SK-N-SH (cell line): ENCODE measurements at regions not wholly inside any gene's neighbourhood (a gene's known extent, or its start where the extent isn't known, plus 50 kb on each side); places are given as distances from the start of the nearest gene placed in this dataset.
"Not testable (repeated sequence)": the region's sequence is repeated elsewhere in the genome, so short reads cannot be mapped to it uniquely, and the experiment has no call there.

ENCODE experiments used
- CTCF ChIA-PET: fragments of 300-600, 350-600 bp; formaldehyde crosslinking; extraction: SDS; loops from one replicate; lab custom pipeline; 2021; lab: Yijun Ruan, JAX
- POLR2A ChIA-PET: fragments of 350-600 bp; sonication (Branson Sonifier 250); formaldehyde crosslinking; extraction: SDS; loops from one replicate; lab custom pipeline; 2020; ENCODE audit warnings: antibody characterized with exemption, inconsistent platforms; lab: Yijun Ruan, JAX
- DNase-seq: peaks from one replicate; pipeline ENCODE4 v3.0.0; 2012
- H2AFZ ChIP-seq: fragments of 200-600 bp; sonication (generic); 2 replicates; pipeline ENCODE4 v1.8.1; 2016; ENCODE audit warnings: antibody characterized with exemption, mild to moderate bottlenecking, low read depth
- H3F3A ChIP-seq: fragments of 200-600 bp; sonication (generic); replicated peaks from 2 replicates; pipeline ENCODE3; 2016; ENCODE audit warnings: antibody characterized with exemption, mild to moderate bottlenecking; ENCODE audit not compliant: insufficient read depth
- H3K27ac ChIP-seq, 2 experiments: fragments of 200-500 bp in 1 of 2; fragments of 200-600 bp in 1 of 2; sonication (Bioruptor generic) in 1 of 2; sonication (generic), shearing (Covaris generic) in 1 of 2; 2 replicates each; pipeline versions ENCODE4 v1.5.1 to v1.6.1; 2014 to 2016; ENCODE audit warnings: low read depth in 2 of 2, inconsistent platforms in 1 of 2, low read length in 1 of 2, mild to moderate bottlenecking in 1 of 2, mixed read lengths in 1 of 2
- H3K27me3 ChIP-seq: fragments of 200-600 bp; sonication (generic), shearing (Covaris generic); 2 replicates; pipeline ENCODE4 v1.6.1; 2016; ENCODE audit warnings: mixed run types; ENCODE audit not compliant: insufficient read depth
- H3K36me3 ChIP-seq, 2 experiments: fragments of 200-500 bp in 1 of 2; fragments of 200-600 bp in 1 of 2; sonication (Bioruptor generic) in 1 of 2; sonication (generic) in 1 of 2; replicated peaks in 1 of 2; 2 replicates each; pipeline versions ENCODE3 to v1.5.1; 2014 to 2016; ENCODE audit warnings: low read length in 1 of 2, mild to moderate bottlenecking in 1 of 2; ENCODE audit not compliant: insufficient read depth in 2 of 2, control insufficient read depth in 1 of 2
- H3K4me1 ChIP-seq, 2 experiments: fragments of 200-500 bp in 1 of 2; fragments of 200-600 bp in 1 of 2; sonication (Bioruptor generic) in 1 of 2; sonication (generic), shearing (Covaris generic) in 1 of 2; 2 replicates each; pipeline versions ENCODE4 v1.5.1 to v1.6.1; 2014 to 2016; ENCODE audit warnings: low read depth in 1 of 2, low read length in 1 of 2, mixed run types in 1 of 2; ENCODE audit not compliant: insufficient read depth in 2 of 2, control insufficient read depth in 1 of 2
- H3K4me2 ChIP-seq: fragments of 200-600 bp; sonication (generic), shearing (Covaris generic); 2 replicates; pipeline ENCODE4 v1.6.1; 2017; ENCODE audit warnings: mixed run types
- H3K4me3 ChIP-seq, 2 experiments: fragments of 200-500 bp in 1 of 2; fragments of 200-600 bp in 1 of 2; sonication (Bioruptor generic) in 1 of 2; sonication (generic), shearing (Covaris generic) in 1 of 2; 2 replicates each; pipeline versions ENCODE4 v1.5.1 to v1.8.1; 2014 to 2016; ENCODE audit warnings: low read depth in 2 of 2, inconsistent platforms in 1 of 2, low read length in 1 of 2, mild to moderate bottlenecking in 1 of 2, mixed read lengths in 1 of 2, moderate library complexity in 1 of 2
- H3K79me2 ChIP-seq: fragments of 200-600 bp; sonication (generic); 2 replicates; pipeline ENCODE4 v1.8.1; 2017; ENCODE audit warnings: mild to moderate bottlenecking; ENCODE audit not compliant: insufficient read depth
- H3K9ac ChIP-seq: fragments of 200-600 bp; sonication (generic); 2 replicates; pipeline ENCODE4 v1.6.1; 2017; ENCODE audit warnings: mixed run types
- H3K9me2 ChIP-seq: fragments of 200-600 bp; sonication (generic); 2 replicates; pipeline ENCODE4 v1.6.1; 2017; ENCODE audit warnings: mixed run types
- H3K9me3 ChIP-seq: fragments of 200-600 bp; sonication (generic); 2 replicates; pipeline ENCODE4 v1.6.1; 2017; ENCODE audit warnings: mixed run types, mild to moderate bottlenecking, moderate library complexity
- H4K20me1 ChIP-seq: fragments of 200-600 bp; sonication (generic); 2 replicates; pipeline ENCODE4 v1.6.1; 2017; ENCODE audit warnings: mild to moderate bottlenecking, mixed run types; ENCODE audit not compliant: insufficient read depth
- CHD2 ChIP-seq: fragments of 150-350 bp; IDR thresholded peaks from 2 replicates; pipeline ENCODE4 v1.6.1; 2018; ENCODE audit warnings: low read length; ENCODE audit not compliant: partially characterized antibody
- FOSL2 ChIP-seq: IDR thresholded peaks from 2 replicates; pipeline ENCODE4 v1.4.0; 2012; ENCODE audit warnings: low read depth, mild to moderate bottlenecking, moderate library complexity, borderline replicate concordance
- GATA2 ChIP-seq: sonication (generic); formaldehyde crosslinking; IDR thresholded peaks from 2 replicates; pipeline ENCODE4 v1.5.0; 2020; ENCODE audit warnings: mild to moderate bottlenecking, missing genetic modification reagents
- PBX3 ChIP-seq: IDR thresholded peaks from 2 replicates; pipeline ENCODE4; 2012
- WGBS: methylation state at CpG from one replicate; pipeline ENCODE4 v1.1.6; 2017; ENCODE audit warnings: low lambda C conversion rate; 5-methylcytosine and 5-hydroxymethylcytosine counted together
- TF ChIP-seq, protein P1 (sequence below): fragments of 200-600 bp; sonication (generic); IDR thresholded peaks from 2 replicates; pipeline ENCODE4 v1.6.1; 2017; ENCODE audit warnings: antibody characterized with exemption, mild to moderate bottlenecking, moderate library complexity

GRCh38 chr12:94002925-94003324 is 145.5 kb upstream of the PLXNC1 start:
- H3K9me2 ChIP-seq, CTCF ChIA-PET, H3K79me2 ChIP-seq, H3K4me3 ChIP-seq, H3K27me3 ChIP-seq, POLR2A ChIA-PET, H3K4me1 ChIP-seq, H3K36me3 ChIP-seq, H2AFZ ChIP-seq, H3K9me3 ChIP-seq, H3K27ac ChIP-seq, H3F3A ChIP-seq, H3K9ac ChIP-seq, DNase-seq, H4K20me1 ChIP-seq, H3K4me2 ChIP-seq: not testable (repeated sequence)
- 0% methylated on average over 1 of the region's 1 CpG for WGBS

- H4K20me1 ChIP-seq, H3K4me1 ChIP-seq, H3K79me2 ChIP-seq, H3K9me3 ChIP-seq, H3K36me3 ChIP-seq, H3K27me3 ChIP-seq, H3K4me2 ChIP-seq, H3K9me2 ChIP-seq, H3K27ac ChIP-seq, H3K4me3 ChIP-seq, H3F3A ChIP-seq, POLR2A ChIA-PET, H3K9ac ChIP-seq, H2AFZ ChIP-seq, DNase-seq: not testable (repeated sequence)
- 59% methylated on average over 6 of the region's 6 CpGs for WGBS
- CTCF ChIA-PET, result interaction anchor here (1.3 kb wide), 1 partner anchor 10 kb away, joined by 3 read pairs; no protein-coding TSS in a partner anchor
These were observed 140.5 kb upstream of the PLXNC1 start for GRCh38 chr12:94007833-94008232.

GRCh38 chr12:94010307-94010706 is 138.1 kb upstream of the PLXNC1 start:
- Histone ChIP-seq H4K20me1 (no peaks in the 10 kb centered on the region), H3K4me1 (no peaks in the 10 kb centered on the region; a peak in 1 of 4 replicates), H3F3A (no peaks in the 10 kb centered on the region), H2AFZ (no peak overlapping the region), H3K9ac (no peak overlapping the region), H3K79me2 (no peaks in the 10 kb centered on the region), H3K36me3 (no peaks in the 10 kb centered on the region), H3K4me3 (no peak overlapping the region), H3K4me2 (no peak overlapping the region), H3K27me3 (no peaks in the 10 kb centered on the region), H3K27ac (no peak overlapping the region), H3K9me2 (no peaks in the 10 kb centered on the region), H3K9me3 (no peaks in the 10 kb centered on the region)
- CTCF ChIA-PET, result no interaction called here
- POLR2A ChIA-PET, result no interaction called here
- DNase-seq, result no peak
- no peak for TF ChIP-seq FOSL2
- no peak for TF ChIP-seq CHD2
- no peak for TF ChIP-seq PBX3
- WGBS, result 53% methylated on average over 3 of the region's 3 CpGs

DNA sequence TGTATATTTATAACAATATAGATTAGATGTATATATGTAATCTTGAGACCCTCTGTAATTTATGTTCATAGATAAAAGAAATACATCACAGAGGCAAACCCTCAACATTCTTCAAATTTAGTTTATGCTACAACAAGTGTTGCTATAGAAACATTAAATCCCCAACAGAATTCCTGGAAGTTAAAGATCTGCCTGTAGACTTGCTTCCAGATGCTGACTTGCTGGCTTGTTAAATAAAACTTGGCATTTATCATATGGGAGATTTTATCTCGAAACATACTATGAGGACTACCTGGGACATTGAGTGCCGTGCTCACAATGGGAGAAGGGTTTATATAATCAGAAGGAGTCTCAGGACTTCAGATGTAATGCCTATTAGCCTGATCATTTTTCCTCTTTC is 136.3 kb upstream of the PLXNC1 start:
- peak; percentile 23; the same call in 1 of the 2 replicates for TF ChIP-seq GATA2 (CRISPR knock-in tag)
- TF ChIP-seq, protein P1, sequence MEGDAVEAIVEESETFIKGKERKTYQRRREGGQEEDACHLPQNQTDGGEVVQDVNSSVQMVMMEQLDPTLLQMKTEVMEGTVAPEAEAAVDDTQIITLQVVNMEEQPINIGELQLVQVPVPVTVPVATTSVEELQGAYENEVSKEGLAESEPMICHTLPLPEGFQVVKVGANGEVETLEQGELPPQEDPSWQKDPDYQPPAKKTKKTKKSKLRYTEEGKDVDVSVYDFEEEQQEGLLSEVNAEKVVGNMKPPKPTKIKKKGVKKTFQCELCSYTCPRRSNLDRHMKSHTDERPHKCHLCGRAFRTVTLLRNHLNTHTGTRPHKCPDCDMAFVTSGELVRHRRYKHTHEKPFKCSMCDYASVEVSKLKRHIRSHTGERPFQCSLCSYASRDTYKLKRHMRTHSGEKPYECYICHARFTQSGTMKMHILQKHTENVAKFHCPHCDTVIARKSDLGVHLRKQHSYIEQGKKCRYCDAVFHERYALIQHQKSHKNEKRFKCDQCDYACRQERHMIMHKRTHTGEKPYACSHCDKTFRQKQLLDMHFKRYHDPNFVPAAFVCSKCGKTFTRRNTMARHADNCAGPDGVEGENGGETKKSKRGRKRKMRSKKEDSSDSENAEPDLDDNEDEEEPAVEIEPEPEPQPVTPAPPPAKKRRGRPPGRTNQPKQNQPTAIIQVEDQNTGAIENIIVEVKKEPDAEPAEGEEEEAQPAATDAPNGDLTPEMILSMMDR, result no peak
- Histone ChIP-seq H3F3A (no peaks in the 10 kb centered on the region), H3K36me3 (no peaks in the 10 kb centered on the region), H3K27me3 (no peaks in the 10 kb centered on the region), H3K9ac (no peak overlapping the region), H3K79me2 (no peaks in the 10 kb centered on the region), H3K4me2 (no peak overlapping the region), H3K27ac (no peak overlapping the region), H4K20me1 (no peaks in the 10 kb centered on the region), H3K4me1 (no peaks in the 10 kb centered on the region; a peak in 1 of 4 replicates), H3K9me3 (no peaks in the 10 kb centered on the region), H3K4me3 (no peak overlapping the region), H2AFZ (no peak overlapping the region), H3K9me2 (no peaks in the 10 kb centered on the region)
- peak; percentile 4 for DNase-seq
- POLR2A ChIA-PET, result interaction anchor here (0.6 kb wide), 1 partner anchor 180 kb away, joined by 5 read pairs; no protein-coding TSS in a partner anchor
- CTCF ChIA-PET, result interaction anchor here (1.2 kb wide), 1 partner anchor 63 kb away, joined by 7 read pairs; no protein-coding TSS in a partner anchor
- 30% methylated on average over 2 of the region's 2 CpGs for WGBS
